ENCODE measurements at regions not wholly inside any gene's neighbourhood (a gene's known extent, or its start where the extent isn't known, plus 50 kb on each side); places are given as distances from the start of the nearest gene placed in this dataset.

DNA sequence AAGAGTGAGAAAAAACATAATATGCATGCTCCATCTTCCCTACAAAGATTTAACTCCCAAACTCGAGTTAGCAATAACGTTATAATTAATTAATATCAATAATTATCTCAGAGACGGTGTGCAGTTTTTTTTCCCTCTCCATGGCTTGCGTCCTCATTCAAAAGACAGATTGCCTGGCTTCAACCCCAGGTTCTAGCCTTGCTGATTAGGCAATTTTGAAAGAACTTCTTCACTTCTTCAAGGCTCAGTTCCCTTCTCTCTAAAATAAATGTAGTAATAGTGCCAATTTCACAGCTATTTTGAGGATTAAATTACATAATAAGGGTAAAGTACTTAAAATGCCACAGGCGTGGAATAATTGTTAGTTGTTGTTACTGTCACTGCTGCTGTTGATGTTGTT lies 876.1 kb upstream of the GBE1 start:
- TF ChIP-seq SPI1 (IDR thresholded peaks at IDR 0.05; ENCODE audit: low read depth, low read length) (no peak), TAF1 (IDR thresholded peaks at IDR 0.05; ENCODE audit: low read depth, low read length) (no peak), POLR2A (IDR thresholded peaks at IDR 0.05; ENCODE audit: low read depth, low read length) (no peak)

All from GM12891 (cell line).